Activated T-cell treated with anti-CD3 and anti-CD28 coated beads, Interleukin-2, amount 50 U/mL, for 4 hours (primary cell): ENCODE measurements at regions not wholly inside any gene's neighbourhood (a gene's known extent, or its start where the extent isn't known, plus 50 kb on each side); places are given as distances from the start of the nearest gene placed in this dataset.

ENCODE experiments used
- ATAC-seq, 2 donors: fragments of 200-7000 bp; cut with Tn5 transposase; one replicate each; pipeline ENCODE4 v1.10.0; 2021
- DNase-seq: peaks from one replicate; pipeline ENCODE4 v3.0.0-alpha.2; 2020
- H3K27me3 Mint-ChIP-seq: one replicate; pipeline ENCODE4 v1.8.0; 2021; ENCODE audit warnings: low read depth, mixed read lengths
- H3K36me3 Mint-ChIP-seq: one replicate; pipeline ENCODE4 v1.8.0; 2022; ENCODE audit warnings: mixed read lengths; ENCODE audit not compliant: insufficient read depth
- H3K4me1 Mint-ChIP-seq: one replicate; pipeline ENCODE4 v1.8.0; 2021; ENCODE audit warnings: low read depth, mixed read lengths
- H3K4me3 Mint-ChIP-seq: one replicate; pipeline ENCODE4 v1.8.0; 2021; ENCODE audit warnings: mild to moderate bottlenecking, moderate library complexity, mixed read lengths
- H3K9me3 Mint-ChIP-seq: one replicate; pipeline ENCODE4 v1.8.0; 2021; ENCODE audit warnings: mixed read lengths

DNA sequence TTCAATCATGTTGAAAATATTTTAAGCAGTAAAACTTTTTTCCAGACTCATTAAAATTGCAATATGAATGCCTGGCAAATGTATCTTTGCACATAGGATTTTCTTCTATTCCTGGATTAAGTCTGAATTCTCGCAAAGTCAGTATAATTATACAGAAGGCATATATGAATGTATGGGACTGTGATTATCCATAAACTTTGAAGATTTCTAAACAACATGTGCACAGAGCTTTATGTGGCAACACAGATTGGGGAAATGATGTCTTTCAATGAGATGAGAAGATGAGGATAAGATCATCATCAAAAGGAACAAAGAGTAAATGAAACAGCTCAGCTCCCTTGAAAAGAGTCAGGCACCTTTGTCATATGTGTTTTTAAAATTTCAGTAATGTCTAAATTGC is 635.3 kb downstream of the CDH11 start:
- ATAC-seq (no peak), DNase-seq (no peak)
- H3K4me3 Mint-ChIP-seq: no peak overlapping the region
- peaks cover 20% of the 10 kb centered on the region for H3K9me3 Mint-ChIP-seq
- no peaks in the 10 kb centered on the region for H3K36me3 Mint-ChIP-seq
- H3K27me3 Mint-ChIP-seq: no peaks in the 10 kb centered on the region
- H3K4me1 Mint-ChIP-seq: no peaks in the 10 kb centered on the region

DNA sequence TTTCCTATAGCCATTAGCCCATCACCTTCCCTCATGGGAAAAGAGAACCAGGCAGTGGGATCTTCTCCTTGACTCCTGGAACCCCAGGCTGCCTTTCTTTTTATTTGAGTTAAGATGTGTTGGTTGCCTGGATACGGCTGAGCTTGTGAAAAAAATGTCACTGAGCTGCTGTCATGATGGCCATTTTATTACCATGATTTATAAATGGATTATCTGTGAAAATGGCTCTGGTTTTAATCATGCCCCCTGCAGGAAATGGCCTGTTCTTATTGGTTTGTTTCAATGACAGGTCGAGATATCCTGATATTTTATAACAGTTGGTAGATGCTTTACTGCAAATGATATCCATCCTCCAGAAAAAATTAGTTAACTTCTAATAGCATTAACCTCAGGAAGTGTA is 640.4 kb downstream of the CDH11 start:
- H3K27me3 Mint-ChIP-seq: no peaks in the 10 kb centered on the region
- ATAC-seq: no peak
- no peak overlapping the region for H3K4me3 Mint-ChIP-seq
- peaks cover 16% of the 10 kb centered on the region for H3K9me3 Mint-ChIP-seq
- no peaks in the 10 kb centered on the region for H3K36me3 Mint-ChIP-seq
- no peak for DNase-seq
- no peaks in the 10 kb centered on the region for H3K4me1 Mint-ChIP-seq

DNA sequence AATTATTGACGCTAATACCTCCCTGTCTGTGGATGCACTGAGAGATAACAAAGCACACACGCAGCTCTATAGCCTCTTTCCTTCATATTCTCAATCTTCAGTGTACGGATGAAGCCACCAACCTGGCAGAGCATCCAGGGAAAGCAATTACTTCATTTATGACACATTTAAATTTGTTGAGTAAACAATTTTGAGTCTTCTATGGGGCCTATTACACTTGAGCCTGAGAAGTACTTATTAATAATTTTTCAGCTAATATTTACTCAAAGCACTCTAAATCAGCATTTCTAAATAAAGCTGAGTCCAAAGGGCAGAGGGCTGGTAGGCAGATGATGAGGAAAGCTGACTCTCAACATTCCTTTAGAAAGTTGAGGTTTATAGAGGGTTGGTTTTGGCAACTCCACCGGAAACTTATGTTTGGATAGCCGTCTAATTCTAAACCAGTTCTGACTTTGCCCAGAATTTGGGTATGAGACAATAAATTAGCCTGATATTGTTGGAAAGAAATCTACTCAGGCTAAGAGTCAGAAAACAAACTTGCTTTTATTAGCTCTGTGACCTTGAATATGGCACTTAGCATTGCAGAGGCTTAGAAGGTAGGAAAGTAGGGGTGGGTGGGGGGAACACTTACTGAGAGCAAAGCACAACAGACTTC is 643.5 kb downstream of the CDH11 start:
- DNase-seq: no peak
- Mint-ChIP-seq H3K4me3 (no peak overlapping the region), H3K36me3 (no peaks in the 10 kb centered on the region), H3K27me3 (no peaks in the 10 kb centered on the region), H3K9me3 (peaks cover 24% of the 10 kb centered on the region), H3K4me1 (no peaks in the 10 kb centered on the region)
- ATAC-seq: no peak

DNA sequence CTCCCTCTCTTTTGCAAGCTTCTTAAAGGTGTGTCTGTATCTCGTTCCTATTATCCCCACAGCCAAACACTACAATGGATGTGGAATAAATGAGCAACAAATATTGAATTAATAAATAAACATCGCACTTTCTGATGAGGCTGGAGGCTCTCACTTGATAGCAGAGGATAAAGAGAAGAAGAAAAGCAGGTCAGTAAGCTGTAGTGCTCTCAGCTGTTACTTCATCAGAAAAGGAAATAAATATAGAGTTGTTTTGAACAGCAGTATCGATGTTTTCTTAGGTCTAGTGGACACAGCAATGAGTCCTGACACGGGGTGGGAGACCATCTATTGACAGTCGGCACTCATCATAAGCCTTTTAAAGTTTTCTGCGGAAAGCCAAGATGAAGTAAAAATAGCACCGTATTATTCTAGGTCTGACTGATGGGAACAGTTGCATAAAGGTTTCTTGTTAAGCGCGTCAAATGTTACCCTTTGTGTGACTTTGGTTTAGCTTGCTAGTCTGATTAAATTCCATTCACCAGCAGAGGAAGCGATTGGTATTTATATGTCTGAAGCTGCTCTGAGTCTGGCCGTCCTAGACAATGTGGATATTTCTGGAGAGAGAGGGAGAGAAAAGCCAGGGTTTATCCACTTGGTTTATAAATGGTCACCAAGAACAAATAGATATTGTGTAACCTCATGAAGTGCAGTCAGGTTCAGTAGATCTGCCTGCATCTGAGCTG is 646.1 kb downstream of the CDH11 start:
- H3K27me3 Mint-ChIP-seq: no peaks in the 10 kb centered on the region
- no peak overlapping the region for H3K4me3 Mint-ChIP-seq
- no peak for ATAC-seq
- H3K36me3 Mint-ChIP-seq: no peaks in the 10 kb centered on the region
- no peaks in the 10 kb centered on the region for H3K4me1 Mint-ChIP-seq
- H3K9me3 Mint-ChIP-seq: peaks cover 24% of the 10 kb centered on the region
- no peak for DNase-seq

DNA sequence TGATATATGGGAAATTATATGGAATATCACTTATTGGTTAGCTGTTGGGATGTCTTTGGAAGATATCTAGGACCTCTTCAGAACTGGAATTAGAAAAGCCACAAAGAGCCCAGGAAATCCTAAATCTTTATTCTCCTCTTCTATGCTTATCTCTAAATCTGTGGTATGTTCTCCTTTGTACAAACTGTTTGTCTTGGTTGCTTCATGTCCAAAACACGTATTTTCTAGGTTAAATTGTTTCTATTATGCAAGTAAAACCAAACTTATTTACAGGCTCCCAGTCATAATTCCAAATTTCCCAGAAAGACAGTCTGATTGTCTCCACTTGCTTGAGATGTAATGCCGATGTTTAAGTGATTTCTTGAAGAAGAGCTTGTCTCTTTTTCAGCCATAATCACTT is 650.9 kb downstream of the CDH11 start:
- H3K9me3 Mint-ChIP-seq: peaks cover 13% of the 10 kb centered on the region
- H3K4me3 Mint-ChIP-seq: no peak overlapping the region
- DNase-seq (no peak), ATAC-seq (no peak)
- no peaks in the 10 kb centered on the region for H3K4me1 Mint-ChIP-seq
- H3K36me3 Mint-ChIP-seq: no peaks in the 10 kb centered on the region
- no peaks in the 10 kb centered on the region for H3K27me3 Mint-ChIP-seq

DNA sequence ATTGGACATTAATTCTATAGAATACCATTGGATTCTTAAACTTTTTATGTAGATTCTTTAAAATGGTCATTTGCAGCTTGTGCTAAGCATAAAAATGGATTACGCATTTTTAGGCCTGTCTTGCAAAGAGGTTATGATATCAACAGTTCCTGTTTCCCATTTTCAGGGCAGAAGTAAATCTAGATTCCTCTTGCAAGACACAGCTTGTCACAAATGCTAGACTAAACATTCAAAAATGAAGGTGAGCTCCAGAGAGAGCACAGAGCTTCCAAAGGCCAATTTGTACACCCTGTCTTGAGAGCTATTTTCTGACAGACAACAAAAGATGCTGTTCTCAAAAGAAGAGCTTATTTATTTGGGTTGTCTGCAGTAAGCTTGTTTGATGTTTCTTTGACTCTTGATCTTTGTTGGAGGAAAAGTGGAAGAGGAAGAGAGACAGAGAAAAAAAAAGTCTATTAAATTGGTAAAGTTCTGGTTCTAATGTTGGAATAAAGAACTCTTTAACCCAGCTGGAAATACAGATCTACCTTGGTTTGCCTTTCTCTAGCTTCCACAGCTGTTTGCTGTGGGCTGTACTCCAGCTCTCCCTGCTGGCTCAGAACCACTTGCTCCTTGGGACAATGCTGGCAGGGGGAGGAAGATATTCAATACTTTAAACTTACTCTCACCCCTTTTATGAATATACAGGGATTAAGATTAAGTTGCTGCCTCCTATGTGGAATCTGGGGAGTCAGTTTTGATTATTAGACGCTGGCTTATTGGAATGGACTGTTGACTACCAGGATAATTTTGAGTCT is 651.8 kb downstream of the CDH11 start:
- no peak overlapping the region for H3K4me3 Mint-ChIP-seq
- ATAC-seq: no peak

DNA sequence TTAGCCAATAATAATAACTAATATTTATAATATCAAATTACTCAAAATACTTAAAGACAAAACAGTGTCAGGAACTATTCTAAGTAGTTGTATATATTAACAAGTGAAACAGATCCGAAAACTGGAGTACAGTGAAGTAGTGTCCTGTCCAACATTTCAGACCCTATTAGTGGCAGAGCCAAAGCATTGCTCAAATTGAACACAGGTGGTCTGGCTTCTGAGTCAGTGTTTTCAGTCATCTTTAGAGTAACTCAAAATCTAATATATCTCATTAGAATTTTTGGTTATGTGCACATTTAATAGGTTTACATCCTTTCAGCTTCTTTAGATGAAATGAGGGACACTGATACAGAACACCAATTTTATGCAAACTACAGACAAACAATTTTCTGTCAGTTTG is 652.5 kb downstream of the CDH11 start:
- Mint-ChIP-seq H3K4me1 (no peaks in the 10 kb centered on the region), H3K27me3 (no peaks in the 10 kb centered on the region), H3K9me3 (peaks cover 14% of the 10 kb centered on the region), H3K4me3 (no peak overlapping the region), H3K36me3 (no peaks in the 10 kb centered on the region)
- DNase-seq (no peak), ATAC-seq (no peak)

More for the DNA sequence above, 651.8 kb downstream of the CDH11 start:
- DNase-seq: no peak
- Mint-ChIP-seq H3K36me3 (no peaks in the 10 kb centered on the region), H3K4me1 (no peaks in the 10 kb centered on the region), H3K9me3 (peaks cover 9% of the 10 kb centered on the region), H3K27me3 (no peaks in the 10 kb centered on the region)

- Mint-ChIP-seq H3K27me3 (no peaks in the 10 kb centered on the region), H3K36me3 (no peaks in the 10 kb centered on the region), H3K9me3 (peaks cover 8% of the 10 kb centered on the region), H3K4me3 (no peak overlapping the region), H3K4me1 (no peaks in the 10 kb centered on the region)
- ATAC-seq: no peak
- no peak for DNase-seq
These were observed 653.3 kb downstream of the CDH11 start for GRCh38 chr16:64468515-64469090.

DNA sequence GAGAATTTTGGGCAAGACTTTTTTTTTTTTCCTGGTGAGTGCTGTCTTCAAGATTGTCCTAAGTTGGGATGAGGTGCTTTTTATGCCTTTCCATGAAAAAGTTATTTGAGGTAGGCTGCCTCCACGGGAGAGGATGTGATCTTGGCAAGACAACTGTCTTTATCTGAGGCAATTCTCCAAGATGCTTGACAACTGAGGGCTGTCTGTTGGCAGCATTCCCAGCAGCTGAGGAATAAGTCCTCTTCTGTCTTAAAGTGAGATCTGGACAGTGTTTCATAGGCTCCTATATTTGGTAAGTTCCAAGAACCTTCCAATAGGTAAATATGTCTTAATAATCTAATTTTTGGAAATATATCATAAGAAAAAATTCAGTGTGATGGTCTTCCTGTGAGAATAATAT is 662.0 kb downstream of the CDH11 start:
- Mint-ChIP-seq H3K9me3 (peaks cover 8% of the 10 kb centered on the region), H3K27me3 (no peaks in the 10 kb centered on the region), H3K4me1 (no peaks in the 10 kb centered on the region), H3K36me3 (no peaks in the 10 kb centered on the region), H3K4me3 (no peak overlapping the region)
- DNase-seq (no peak), ATAC-seq (no peak)

- H3K36me3 Mint-ChIP-seq: no peaks in the 10 kb centered on the region
- H3K4me3 Mint-ChIP-seq: no peak overlapping the region
These were observed 662.5 kb downstream of the CDH11 start for GRCh38 chr16:64459402-64459801.

GRCh38 chr16:64455275-64455674 is 666.6 kb downstream of the CDH11 start:
- no peak for ATAC-seq
- H3K9me3 Mint-ChIP-seq: peaks cover 7% of the 10 kb centered on the region
- no peaks in the 10 kb centered on the region for H3K27me3 Mint-ChIP-seq
- H3K4me1 Mint-ChIP-seq: no peaks in the 10 kb centered on the region
- no peak overlapping the region for H3K4me3 Mint-ChIP-seq
- DNase-seq: no peak
- no peaks in the 10 kb centered on the region for H3K36me3 Mint-ChIP-seq

More at GRCh38 chr16:64459402-64459801, 662.5 kb downstream of the CDH11 start:
- H3K9me3 Mint-ChIP-seq: peaks cover 7% of the 10 kb centered on the region
- no peak for ATAC-seq
- no peaks in the 10 kb centered on the region for H3K4me1 Mint-ChIP-seq
- DNase-seq: no peak
- H3K27me3 Mint-ChIP-seq: no peaks in the 10 kb centered on the region

GRCh38 chr16:64453646-64454045 is 668.2 kb downstream of the CDH11 start:
- no peak overlapping the region for H3K4me3 Mint-ChIP-seq
- ATAC-seq: no peak
- no peak for DNase-seq
- no peaks in the 10 kb centered on the region for H3K36me3 Mint-ChIP-seq
- peaks cover 11% of the 10 kb centered on the region for H3K9me3 Mint-ChIP-seq
- no peaks in the 10 kb centered on the region for H3K27me3 Mint-ChIP-seq
- no peaks in the 10 kb centered on the region for H3K4me1 Mint-ChIP-seq

GRCh38 chr16:64452446-64452845 is 669.4 kb downstream of the CDH11 start:
- Mint-ChIP-seq H3K9me3 (peaks cover 11% of the 10 kb centered on the region), H3K4me3 (no peak overlapping the region)

GRCh38 chr16:64450177-64450576 is 671.7 kb downstream of the CDH11 start:
- H3K4me3 Mint-ChIP-seq: no peak overlapping the region
- ATAC-seq (no peak), DNase-seq (no peak)
- H3K36me3 Mint-ChIP-seq: no peaks in the 10 kb centered on the region
- peaks cover 11% of the 10 kb centered on the region for H3K9me3 Mint-ChIP-seq
- no peaks in the 10 kb centered on the region for H3K27me3 Mint-ChIP-seq
- no peaks in the 10 kb centered on the region for H3K4me1 Mint-ChIP-seq

More at GRCh38 chr16:64452446-64452845, 669.4 kb downstream of the CDH11 start:
- Mint-ChIP-seq H3K4me1 (no peaks in the 10 kb centered on the region), H3K27me3 (no peaks in the 10 kb centered on the region), H3K36me3 (no peaks in the 10 kb centered on the region)
- ATAC-seq (no peak), DNase-seq (no peak)
